H1 (cell line): ENCODE measurements at regions not wholly inside any gene's neighbourhood (a gene's known extent, or its start where the extent isn't known, plus 50 kb on each side); places are given as distances from the start of the nearest gene placed in this dataset.

Experiments used
- CTCF ChIA-PET: fragments of 300-600 bp; sonication (Branson Sonifier 250); formaldehyde crosslinking; loops from one replicate; lab custom pipeline; 2021; ENCODE audit not compliant: partially characterized antibody; lab: Charles Lee
- POLR2A ChIA-PET: fragments of 300-600 bp; sonication (Branson Sonifier 250); formaldehyde crosslinking; loops from one replicate; lab custom pipeline; 2021; ENCODE audit warnings: inconsistent platforms; ENCODE audit not compliant: partially characterized antibody; lab: Charles Lee
- DNase-seq, 2 experiments: peaks; one replicate each; pipeline versions ENCODE4 v3.0.0 to v3.0.0-alpha.2; 2010 to 2022; ENCODE audit warnings: low spot score in 2 of 2, low read depth in 1 of 2, mixed read lengths in 1 of 2
- FAIRE-seq: peaks from 2 replicates; lab custom pipeline; 2011; peaks lifted over from hg19 to GRCh38; lab: Jason Lieb, UNC
- H2AFZ ChIP-seq: 2 replicates; pipeline ENCODE4 v1.8.1; 2012; ENCODE audit warnings: low read length, inconsistent platforms
- H2AK5ac ChIP-seq: 2 replicates; pipeline ENCODE4 v1.6.1; 2013; ENCODE audit warnings: low read depth, low read length
- H2BK120ac ChIP-seq: replicated peaks from 2 replicates; pipeline ENCODE3; 2013; ENCODE audit warnings: low read depth, low read length, inconsistent platforms
- H2BK12ac ChIP-seq: 2 replicates; pipeline ENCODE4 v1.6.1; 2013; ENCODE audit warnings: low read depth, low read length
- H2BK15ac ChIP-seq: 2 replicates; pipeline ENCODE4 v1.6.1; 2013; ENCODE audit warnings: low read length
- H2BK20ac ChIP-seq: 2 replicates; pipeline ENCODE4 v1.6.1; 2013; ENCODE audit warnings: low read length
- H2BK5ac ChIP-seq: 2 replicates; pipeline ENCODE4 v1.6.1; 2013; ENCODE audit warnings: low read depth, low read length
- H3K14ac ChIP-seq: 2 replicates; pipeline ENCODE4 v1.6.1; 2013; ENCODE audit warnings: inconsistent platforms; ENCODE audit not compliant: insufficient read length
- H3K18ac ChIP-seq: 2 replicates; pipeline ENCODE4 v1.6.1; 2013; ENCODE audit warnings: low read length; ENCODE audit errors: extremely low read depth
- H3K23ac ChIP-seq: 2 replicates; pipeline ENCODE4 v1.6.1; 2013; ENCODE audit warnings: inconsistent platforms; ENCODE audit not compliant: insufficient read length
- H3K23me2 ChIP-seq: 2 replicates; pipeline ENCODE4 v1.6.1; 2013; ENCODE audit warnings: low read depth, low read length
- H3K27ac ChIP-seq: 2 replicates; pipeline ENCODE4 v1.6.1; 2011; ENCODE audit warnings: low read depth, low read length, inconsistent platforms
- H3K27me3 ChIP-seq, 4 experiments: replicated peaks in 1 of 4; 1 replicate in 1 of 4; 2 replicates in 3 of 4; pipeline versions ENCODE4 v1.6.1 to v1.8.1; 2011 to 2013; ENCODE audit warnings: low read length in 3 of 4, mild to moderate bottlenecking in 3 of 4, inconsistent platforms in 2 of 4, mixed read lengths in 2 of 4, moderate library complexity in 1 of 4; ENCODE audit not compliant: control insufficient read depth in 3 of 4, insufficient read depth in 3 of 4; ENCODE audit errors: extremely low read depth in 1 of 4
- H3K36me3 ChIP-seq, 4 experiments: 2 replicates each; pipeline versions ENCODE4 v1.6.1 to v1.8.1; 2011 to 2013; ENCODE audit warnings: mild to moderate bottlenecking in 4 of 4, low read length in 3 of 4, moderate library complexity in 2 of 4, control low read depth in 1 of 4, inconsistent platforms in 1 of 4; ENCODE audit not compliant: insufficient read depth in 4 of 4, control insufficient read depth in 2 of 4
- H3K4ac ChIP-seq: replicated peaks from 2 replicates; pipeline ENCODE3; 2013; ENCODE audit warnings: low read length, low read depth, mixed read lengths, inconsistent platforms; ENCODE audit not compliant: insufficient read length
- H3K4me1 ChIP-seq, 4 experiments: replicated peaks in 1 of 4; 1 replicate in 1 of 4; 2 replicates in 3 of 4; pipeline versions ENCODE4 v1.6.1 to v1.8.1; 2011 to 2013; ENCODE audit warnings: low read length in 3 of 4, inconsistent platforms in 2 of 4, mixed read lengths in 1 of 4; ENCODE audit not compliant: insufficient read depth in 4 of 4, control insufficient read depth in 3 of 4
- H3K4me2 ChIP-seq, 2 experiments: 2 replicates each; pipeline versions ENCODE4 v1.6.1 to v1.8.1; 2011 to 2013; ENCODE audit warnings: low read depth in 2 of 2, low read length in 2 of 2, control low read depth in 1 of 2, inconsistent platforms in 1 of 2, mild to moderate bottlenecking in 1 of 2; ENCODE audit not compliant: insufficient read depth in 1 of 2
- H3K4me3 ChIP-seq, 4 experiments: fragments of 200-600, 300-600 bp in 1 of 4; sonication (generic), shearing (Covaris generic), sonication (Bioruptor Twin) in 1 of 4; 2 replicates each; pipeline versions ENCODE4 v1.5.1 to v1.8.1; 2011 to 2016; ENCODE audit warnings: low read length in 4 of 4, low read depth in 3 of 4, control low read depth in 2 of 4, inconsistent platforms in 2 of 4, mild to moderate bottlenecking in 2 of 4, mixed read lengths in 1 of 4, moderate library complexity in 1 of 4; ENCODE audit not compliant: insufficient read depth in 2 of 4; ENCODE audit errors: extremely low read depth in 1 of 4
- H3K56ac ChIP-seq: replicated peaks from 2 replicates; pipeline ENCODE3; 2013; ENCODE audit warnings: low read depth, mild to moderate bottlenecking, mixed read lengths, low read length, inconsistent platforms; ENCODE audit not compliant: insufficient read length
- H3K79me1 ChIP-seq: 2 replicates; pipeline ENCODE4 v1.6.1; 2013; ENCODE audit warnings: low read depth, low read length, control low read depth
- H3K79me2 ChIP-seq, 2 experiments: 2 replicates each; pipeline versions ENCODE4 v1.6.1 to v1.8.1; 2012 to 2013; ENCODE audit warnings: low read length in 2 of 2, mild to moderate bottlenecking in 2 of 2, inconsistent platforms in 1 of 2; ENCODE audit not compliant: insufficient read depth in 2 of 2, control insufficient read depth in 1 of 2
- H3K9ac ChIP-seq, 4 experiments: replicated peaks in 1 of 4; 1 replicate in 1 of 4; 2 replicates in 3 of 4; pipeline versions ENCODE4 v1.6.1 to v1.8.1; 2011 to 2013; ENCODE audit warnings: low read depth in 3 of 4, low read length in 3 of 4, control low read depth in 2 of 4, mild to moderate bottlenecking in 2 of 4, moderate library complexity in 2 of 4, inconsistent platforms in 1 of 4; ENCODE audit errors: extremely low read depth in 1 of 4
- H3K9me3 ChIP-seq, 2 experiments: 2 replicates each; pipeline versions ENCODE4 v1.6.1 to v1.8.1; 2012 to 2013; ENCODE audit warnings: mild to moderate bottlenecking in 2 of 2, moderate library complexity in 2 of 2, control low read depth in 1 of 2, inconsistent platforms in 1 of 2, low read depth in 1 of 2, low read length in 1 of 2, mixed read lengths in 1 of 2; ENCODE audit not compliant: insufficient read depth in 2 of 2
- H4K20me1 ChIP-seq, 2 experiments: replicated peaks in 1 of 2; 2 replicates each; pipeline versions ENCODE3 to v1.8.1; 2011 to 2013; ENCODE audit warnings: inconsistent platforms in 2 of 2, low read length in 2 of 2, mild to moderate bottlenecking in 1 of 2; ENCODE audit not compliant: insufficient read depth in 2 of 2, control insufficient read depth in 1 of 2
- H4K5ac ChIP-seq: 2 replicates; pipeline ENCODE4 v1.6.1; 2013; ENCODE audit warnings: low read length, low read depth, mixed read lengths, inconsistent platforms; ENCODE audit not compliant: insufficient read length
- H4K8ac ChIP-seq: 2 replicates; pipeline ENCODE4 v1.8.0; 2013; ENCODE audit warnings: mild to moderate bottlenecking, moderate library complexity, low read length, inconsistent platforms; ENCODE audit not compliant: insufficient read depth; ENCODE audit errors: extremely low read depth
- H4K91ac ChIP-seq: replicated peaks from 2 replicates; pipeline ENCODE3; 2013; ENCODE audit warnings: low read length, mixed read lengths, inconsistent platforms; ENCODE audit not compliant: insufficient read length
- CBX8 ChIP-seq: fragments of 300-800, 300-1000 bp; sonication (generic); IDR thresholded peaks from 2 replicates; pipeline ENCODE4 v1.7.1; 2016; ENCODE audit warnings: low read depth, low read length, borderline replicate concordance
- HDAC6 ChIP-seq: IDR thresholded peaks from one replicate; pipeline ENCODE4 v1.7.1; 2012; ENCODE audit warnings: low read depth, mild to moderate bottlenecking, inconsistent platforms, low read length, moderate library complexity
- KDM4A ChIP-seq: IDR thresholded peaks from one replicate; pipeline ENCODE4 v1.7.1; 2012; ENCODE audit warnings: low read depth, mild to moderate bottlenecking, moderate library complexity, low read length, inconsistent platforms; ENCODE audit not compliant: severe bottlenecking
- SAP30 ChIP-seq: fragments of 300-600 bp; sonication (generic); IDR thresholded peaks from 2 replicates; pipeline ENCODE4 v1.7.1; 2012; ENCODE audit warnings: low read length, moderate library complexity, mild to moderate bottlenecking, inconsistent platforms; ENCODE audit not compliant: insufficient read depth, insufficient replicate concordance
- SIX5 ChIP-seq: IDR thresholded peaks from 2 replicates; pipeline ENCODE4 v1.6.1; 2011; ENCODE audit warnings: mild to moderate bottlenecking, low read depth, low read length
- SP1 ChIP-seq: IDR thresholded peaks from 2 replicates; pipeline ENCODE4 v1.6.1; 2011; ENCODE audit warnings: low read depth, low read length
- SUZ12 ChIP-seq: fragments of 200-600 bp; sonication (generic); IDR thresholded peaks from 2 replicates; pipeline ENCODE4 v1.6.1; 2012; ENCODE audit warnings: mild to moderate bottlenecking, inconsistent platforms, low read length, moderate library complexity, mixed read lengths
- TAF7 ChIP-seq: optimal IDR thresholded peaks from 2 replicates; pipeline ENCODE3; 2011; ENCODE audit warnings: low read depth, mild to moderate bottlenecking, inconsistent platforms, low read length, moderate library complexity, borderline replicate concordance
- TBP ChIP-seq: IDR thresholded peaks from 2 replicates; pipeline ENCODE4 v1.6.1; 2011; ENCODE audit warnings: low read depth, low read length, improper control_type of control experiment
- WGBS, 2 experiments: shearing (Covaris generic) in 1 of 2; methylation state at CpG; one replicate each; pipeline versions ENCODE4 v1.1.6 to v1.1.7; 2013 to 2015; ENCODE audit warnings: low lambda C conversion rate in 2 of 2, mixed read lengths in 2 of 2, inconsistent platforms in 1 of 2, low coverage in 1 of 2, missing lambda C conversion rate in 1 of 2; ENCODE audit not compliant: insufficient replicate concordance in 2 of 2, insufficient coverage in 1 of 2, insufficient read length in 1 of 2; ENCODE audit errors: extremely low coverage in 1 of 2, missing lambda C conversion rate in 1 of 2; 5-methylcytosine and 5-hydroxymethylcytosine counted together
- TF ChIP-seq, protein P1 (sequence below): IDR thresholded peaks from 2 replicates; pipeline ENCODE4 v1.6.1; 2012; ENCODE audit warnings: inconsistent platforms
- TF ChIP-seq, protein P2 (sequence below): IDR thresholded peaks from 2 replicates; pipeline ENCODE4 v1.6.1; 2012; ENCODE audit warnings: inconsistent platforms
- TF ChIP-seq, protein P3 (sequence below): IDR thresholded peaks from 2 replicates; pipeline ENCODE4 v1.6.1; 2011; ENCODE audit warnings: low read length, improper control_type of control experiment

DNA sequence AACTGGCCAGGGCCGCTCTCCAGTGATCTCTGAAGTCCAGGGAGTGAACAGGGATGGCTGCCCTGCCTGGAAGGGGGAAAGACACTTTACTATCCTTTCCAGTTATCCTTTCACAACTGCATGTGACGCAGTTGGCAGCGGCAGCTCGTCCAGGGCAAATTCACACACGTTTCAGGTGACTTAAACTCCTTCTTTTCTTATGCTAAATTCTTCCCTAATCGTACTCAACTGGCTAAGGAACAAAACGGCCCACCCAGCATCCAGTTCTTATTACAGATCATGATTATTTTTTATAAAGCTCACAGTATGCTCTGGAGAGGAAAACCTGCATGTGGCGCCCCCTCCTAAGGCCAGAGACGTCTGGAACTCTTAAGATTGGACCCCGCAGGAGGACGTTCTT is 767.1 kb downstream of the UQCRFS1 start:
- Histone ChIP-seq H3K14ac (no peak overlapping the region), H3K4me2 (no peak overlapping the region), H3K27me3 (no peaks in the 10 kb centered on the region), H2BK12ac (no peak overlapping the region), H4K91ac (no peak overlapping the region), H3K23me2 (no peaks in the 10 kb centered on the region), H3K9me3 (no peaks in the 10 kb centered on the region), H3K4ac (no peak overlapping the region), H3K9ac (no peak overlapping the region), H3K27ac (no peak overlapping the region), H3K18ac (no peak overlapping the region), H2AFZ (no peak overlapping the region), H3K79me1 (no peaks in the 10 kb centered on the region), H3K4me1 (peaks cover 3 to 12% (median 8%) of the 10 kb centered on the region in 4 experiments; a peak in 5 of 7 replicates), H4K20me1 (no peaks in the 10 kb centered on the region), H2BK20ac (peak overlapping the region; percentile 66; the same call in 1 of the 2 replicates), H3K79me2 (no peaks in the 10 kb centered on the region), H2AK5ac (no peak overlapping the region), H3K23ac (no peak overlapping the region), H2BK5ac (peak overlapping the region; percentile 35; the same call in 1 of the 2 replicates), H4K5ac (no peak overlapping the region), H4K8ac (no peak overlapping the region), H2BK15ac (no peak overlapping the region), H3K36me3 (no peaks in the 10 kb centered on the region), H3K56ac (no peak overlapping the region), H3K4me3 (no peak overlapping the region; a peak in 1 of 8 replicates), H2BK120ac (no peak overlapping the region)
- ChIA-PET CTCF (no interaction called here), POLR2A (interaction anchor here (1.1 to 2.1 kb wide), 4 partner anchors 10 to 26 kb away, joined by 3 to 4 read pairs (median 4); no protein-coding TSS in a partner anchor)
- FAIRE-seq: no peak
- no peak for TF ChIP-seq CBX8
- TF ChIP-seq, protein P1, sequence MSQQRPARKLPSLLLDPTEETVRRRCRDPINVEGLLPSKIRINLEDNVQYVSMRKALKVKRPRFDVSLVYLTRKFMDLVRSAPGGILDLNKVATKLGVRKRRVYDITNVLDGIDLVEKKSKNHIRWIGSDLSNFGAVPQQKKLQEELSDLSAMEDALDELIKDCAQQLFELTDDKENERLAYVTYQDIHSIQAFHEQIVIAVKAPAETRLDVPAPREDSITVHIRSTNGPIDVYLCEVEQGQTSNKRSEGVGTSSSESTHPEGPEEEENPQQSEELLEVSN: no peak
- no peak for TF ChIP-seq HDAC6
- TF ChIP-seq TAF7: no peak
- no peak for TF ChIP-seq TBP
- TF ChIP-seq SIX5: no peak
- no peak for TF ChIP-seq SP1
- no peak for TF ChIP-seq SAP30
- TF ChIP-seq, protein P2, sequence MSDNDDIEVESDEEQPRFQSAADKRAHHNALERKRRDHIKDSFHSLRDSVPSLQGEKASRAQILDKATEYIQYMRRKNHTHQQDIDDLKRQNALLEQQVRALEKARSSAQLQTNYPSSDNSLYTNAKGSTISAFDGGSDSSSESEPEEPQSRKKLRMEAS: no peak
- TF ChIP-seq KDM4A: no peak
- no peak for TF ChIP-seq SUZ12
- TF ChIP-seq, protein P3, sequence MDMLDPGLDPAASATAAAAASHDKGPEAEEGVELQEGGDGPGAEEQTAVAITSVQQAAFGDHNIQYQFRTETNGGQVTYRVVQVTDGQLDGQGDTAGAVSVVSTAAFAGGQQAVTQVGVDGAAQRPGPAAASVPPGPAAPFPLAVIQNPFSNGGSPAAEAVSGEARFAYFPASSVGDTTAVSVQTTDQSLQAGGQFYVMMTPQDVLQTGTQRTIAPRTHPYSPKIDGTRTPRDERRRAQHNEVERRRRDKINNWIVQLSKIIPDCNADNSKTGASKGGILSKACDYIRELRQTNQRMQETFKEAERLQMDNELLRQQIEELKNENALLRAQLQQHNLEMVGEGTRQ: no peak
- WGBS, 2 experiments: 71% methylated on average over 11 of the region's 11 CpGs; no CpG with 5 or more reads in 1 of the 2 experiments
- DNase-seq: no peak
